ENCODE measurements at regions not wholly inside any gene's neighbourhood (a gene's known extent, or its start where the extent isn't known, plus 50 kb on each side); places are given as distances from the start of the nearest gene placed in this dataset.

GRCh38 chr20:10863337-10864060, 189.7 kb upstream of the JAG1 start:
- DNase-seq (ENCODE audit: low spot score), result peak; percentile 78

GRCh38 chr20:10864076-10864672, 190.4 kb upstream of the JAG1 start:
- peak; percentile 38 for DNase-seq (ENCODE audit: low spot score)

DNA sequence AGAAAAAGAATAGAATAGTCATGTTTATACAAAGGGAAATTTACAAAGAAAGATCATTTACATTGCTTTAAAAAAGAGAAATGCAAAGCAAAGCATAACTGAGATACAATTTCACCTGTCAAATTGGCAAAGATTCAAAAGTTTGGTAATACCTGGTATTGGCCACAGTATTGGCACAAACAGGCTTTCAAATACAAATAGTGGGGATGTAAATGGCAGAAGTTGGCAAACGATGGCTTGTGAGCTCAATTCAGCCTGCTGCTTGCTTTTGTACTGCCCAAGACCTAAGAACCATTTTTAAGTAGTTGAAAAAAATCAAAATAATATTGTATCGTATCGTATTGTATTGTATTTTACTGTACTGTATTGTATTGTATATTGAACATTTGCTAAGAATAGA, 194.5 kb upstream of the JAG1 start:
- DNase-seq (ENCODE audit: low spot score), result no peak

DNA sequence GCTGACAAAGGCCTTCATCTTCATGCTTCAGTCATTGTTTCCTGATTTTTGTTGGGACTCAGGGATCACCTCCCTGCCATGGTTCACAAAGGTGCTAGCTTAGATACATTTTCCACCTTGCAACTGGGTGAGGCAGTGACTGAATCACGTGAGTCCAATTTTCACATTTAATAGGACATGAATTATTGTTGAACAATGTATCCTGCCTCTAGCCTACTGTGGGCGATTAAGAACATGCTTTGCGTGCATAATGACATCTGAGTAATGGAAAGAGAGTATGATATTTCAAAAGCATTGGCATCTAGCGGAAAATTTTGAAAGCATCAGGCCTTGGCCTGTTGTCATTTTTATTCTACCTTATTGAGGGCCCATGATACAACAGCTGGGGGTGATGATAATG, 199.2 kb upstream of the JAG1 start:
- no peak for DNase-seq (ENCODE audit: low spot score)

DNA sequence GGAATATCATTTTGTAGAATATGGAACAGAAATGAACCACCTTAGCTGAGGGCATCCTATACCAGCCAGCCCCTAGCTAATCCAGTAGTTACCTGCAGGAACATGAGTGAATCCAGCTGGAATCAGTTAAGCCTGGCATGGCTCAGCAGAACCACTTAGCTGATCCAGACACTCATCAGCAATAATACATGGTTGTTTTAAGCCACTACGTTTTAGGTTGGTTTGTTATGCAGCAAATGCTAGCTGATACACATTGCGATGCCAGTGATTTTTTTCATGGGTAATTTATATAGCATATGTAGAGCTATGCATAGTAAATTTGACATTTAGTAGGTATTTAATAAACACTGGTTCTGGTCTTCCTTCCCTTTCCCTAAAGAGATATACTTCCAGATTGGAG, 201.9 kb upstream of the JAG1 start:
- DNase-seq (ENCODE audit: low spot score), result no peak

- DNase-seq (ENCODE audit: low spot score), result no peak
Measured at GRCh38 chr20:10876558-10876957, 202.8 kb upstream of the JAG1 start.

- DNase-seq (ENCODE audit: low spot score), result no peak
Measured at GRCh38 chr20:10877342-10877741, 203.5 kb upstream of the JAG1 start.

DNA sequence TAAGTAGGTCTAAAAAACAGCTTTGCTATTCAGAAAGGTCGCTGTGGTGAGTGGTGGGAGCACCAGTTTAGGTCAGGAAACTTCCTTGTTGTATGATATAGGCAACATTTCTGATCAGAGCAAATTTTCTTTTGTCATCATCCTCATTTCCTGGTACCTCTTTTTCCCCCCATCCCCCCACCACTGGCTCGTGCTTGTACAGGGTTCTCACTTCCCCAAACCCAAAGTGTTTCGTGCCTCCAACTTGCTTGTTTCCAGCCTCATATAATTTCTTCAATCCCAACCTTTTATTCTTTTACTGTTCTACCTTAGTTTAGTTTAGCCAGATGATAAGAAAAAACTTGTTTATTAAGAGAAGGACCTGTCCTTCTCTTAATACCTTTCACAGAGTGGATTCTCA, 209.4 kb upstream of the JAG1 start:
- no peak for DNase-seq (ENCODE audit: low spot score)

DNA sequence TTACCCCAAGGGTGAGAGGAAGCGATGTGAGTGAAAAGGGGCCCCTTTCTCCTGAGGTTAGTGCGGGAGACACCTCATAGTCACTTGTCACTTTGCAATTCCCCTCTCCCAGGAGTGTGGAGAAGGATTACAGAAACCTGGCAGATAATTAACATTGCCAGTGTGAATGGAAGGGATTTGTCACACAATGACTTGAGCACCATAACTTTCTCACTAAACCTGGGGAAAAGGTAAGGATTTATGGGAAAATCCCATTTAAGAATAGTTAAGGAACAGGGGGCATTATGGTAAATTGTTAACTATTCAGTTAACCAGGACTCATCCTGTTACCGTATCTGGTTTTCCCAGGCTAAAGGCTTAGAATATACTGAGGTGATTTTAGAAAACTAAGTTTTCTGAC, 219.5 kb upstream of the JAG1 start:
- no peak for DNase-seq (ENCODE audit: low spot score)

DNA sequence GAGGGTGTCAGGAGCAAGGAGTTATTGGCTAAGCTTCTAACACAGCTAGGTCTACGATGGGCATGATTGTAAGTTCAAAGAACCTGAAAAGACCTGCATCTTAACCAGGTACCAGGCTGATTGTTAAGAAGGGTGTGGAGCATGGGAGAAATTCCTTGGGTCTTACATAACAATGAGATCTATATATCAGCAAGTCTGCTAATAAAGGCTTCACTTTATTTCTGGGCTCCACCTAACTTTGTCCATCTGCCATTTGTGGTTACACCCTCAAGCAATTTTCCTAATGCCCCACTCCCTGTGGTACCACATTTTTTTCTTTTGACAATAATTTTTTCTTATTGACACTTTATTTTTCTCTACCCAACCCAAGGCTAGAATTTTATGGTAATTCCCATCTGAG, 223.5 kb upstream of the JAG1 start:
- DNase-seq (ENCODE audit: low spot score), result no peak

GRCh38 chr20:10898552-10898951, 224.8 kb upstream of the JAG1 start:
- DNase-seq (ENCODE audit: low spot score), result no peak

GRCh38 chr20:10902174-10902573, 228.4 kb upstream of the JAG1 start:
- DNase-seq (ENCODE audit: low spot score), result no peak

DNA sequence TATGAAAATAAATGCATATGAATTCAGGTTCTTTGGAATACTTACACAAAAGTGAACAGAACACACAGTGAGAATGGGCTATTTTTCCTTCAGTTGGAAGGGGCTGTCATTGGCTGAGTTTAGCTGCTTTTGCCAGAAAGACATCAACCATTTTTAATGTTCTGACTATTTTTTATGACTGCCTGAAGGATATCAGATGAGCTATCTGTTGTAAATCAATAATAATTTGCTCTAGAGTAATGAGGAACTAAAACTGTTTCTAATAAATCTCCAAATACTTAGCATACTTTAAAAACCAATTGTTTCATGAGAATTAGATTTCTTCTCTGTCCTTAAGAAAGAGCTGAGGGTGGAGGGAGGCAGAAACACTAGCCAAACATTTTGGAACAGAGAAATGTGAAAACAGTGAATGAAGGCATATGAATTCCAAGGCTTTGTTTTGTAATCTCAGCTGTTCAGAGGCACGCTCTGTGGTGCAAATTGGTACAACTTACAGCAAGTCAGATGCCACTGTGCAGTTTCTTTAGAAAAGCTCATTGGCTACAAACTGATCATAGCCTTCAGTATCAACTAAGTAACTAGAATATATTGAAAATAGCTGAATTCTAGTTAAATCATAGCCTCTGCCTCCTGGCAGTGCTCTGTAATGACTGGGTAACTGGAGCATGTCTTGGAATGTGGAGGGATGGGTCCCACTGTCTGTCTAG, 228.9 kb upstream of the JAG1 start:
- DNase-seq (ENCODE audit: low spot score), result no peak

DNA sequence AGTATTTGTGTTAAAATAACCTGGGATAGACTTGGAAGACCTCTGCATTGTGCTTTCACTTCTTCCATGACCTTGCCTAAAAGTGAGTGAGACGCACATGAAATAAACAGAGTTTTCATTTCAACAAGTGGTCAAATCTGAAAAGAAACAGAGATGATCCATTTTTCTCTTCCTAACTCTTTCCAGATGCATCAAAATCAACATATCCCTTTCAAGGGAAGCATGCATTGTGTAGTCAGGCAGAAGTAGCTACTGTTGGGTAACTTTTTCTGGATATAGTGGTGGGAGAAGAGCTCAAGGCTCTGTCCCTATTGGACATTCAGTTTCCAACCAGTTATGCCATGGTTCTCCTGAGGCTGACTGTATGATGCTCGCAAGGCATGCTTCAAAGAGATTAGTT, 233.0 kb upstream of the JAG1 start:
- no peak for DNase-seq (ENCODE audit: low spot score)

DNA sequence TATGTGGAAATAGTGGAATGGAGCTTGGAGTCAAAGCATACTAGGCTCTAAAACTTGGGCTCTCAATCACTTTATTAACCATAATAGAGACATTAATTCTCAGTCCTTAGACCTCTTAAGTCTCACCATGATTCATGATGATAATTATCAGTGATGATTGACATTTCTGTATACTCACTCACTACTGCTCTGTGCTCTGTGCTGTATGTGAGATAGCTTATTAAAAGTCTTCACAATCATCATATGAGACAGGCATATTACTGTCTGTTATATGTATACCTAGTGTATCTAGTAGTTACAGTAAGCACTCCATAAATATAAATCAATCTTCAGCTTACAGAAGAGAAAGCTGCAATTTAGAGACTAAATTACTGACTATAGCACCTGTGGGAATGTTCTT, 236.0 kb upstream of the JAG1 start:
- no peak for DNase-seq (ENCODE audit: low spot score)

- DNase-seq (ENCODE audit: low spot score), result no peak
Measured at GRCh38 chr20:10910535-10911178, 236.9 kb upstream of the JAG1 start.

DNA sequence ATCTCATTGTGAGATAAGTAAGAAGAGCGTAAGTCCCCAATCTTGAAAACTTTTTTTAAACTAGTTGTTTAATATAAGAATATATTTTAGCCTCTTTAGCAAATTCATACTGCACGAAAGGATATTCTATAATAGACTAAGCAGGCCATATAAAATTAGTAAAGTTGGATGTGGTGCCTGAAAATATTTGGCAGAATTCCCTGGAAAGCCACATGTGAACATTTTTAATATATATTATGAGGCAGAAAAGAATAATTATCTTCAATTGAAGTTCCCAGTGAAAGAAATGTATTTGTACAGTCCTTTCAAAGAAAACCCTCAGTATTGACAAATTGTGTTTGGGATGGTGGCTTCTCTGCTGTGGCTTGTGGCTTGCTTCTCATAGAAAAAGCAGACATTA, 237.5 kb upstream of the JAG1 start:
- DNase-seq (ENCODE audit: low spot score), result no peak

- DNase-seq (ENCODE audit: low spot score), result no peak
Measured at GRCh38 chr20:10915815-10916214, 242.0 kb upstream of the JAG1 start.

DNA sequence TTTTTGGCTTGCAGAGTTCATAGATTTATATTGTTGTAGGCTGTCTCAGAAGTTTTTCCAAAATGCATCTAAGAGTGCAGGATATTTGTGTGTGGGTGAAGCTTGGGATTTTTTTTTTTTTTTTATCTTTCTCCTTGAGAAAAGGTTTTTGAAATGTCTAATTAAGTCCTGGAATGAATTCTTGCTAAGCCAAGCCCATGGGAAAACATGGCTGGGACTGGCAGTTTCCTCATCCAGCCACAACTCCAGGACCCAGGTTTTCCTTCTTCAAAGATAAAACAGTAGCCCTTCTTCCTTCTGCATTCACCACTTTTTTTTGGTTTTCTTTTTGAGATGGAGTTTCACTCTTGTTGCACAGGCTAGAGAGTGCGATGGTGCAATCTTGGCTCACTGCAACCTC, 242.5 kb upstream of the JAG1 start:
- no peak for DNase-seq (ENCODE audit: low spot score)

GRCh38 chr20:10917826-10918225, 244.0 kb upstream of the JAG1 start:
- DNase-seq (ENCODE audit: low spot score), result no peak

GRCh38 chr20:10919396-10920140, 245.8 kb upstream of the JAG1 start:
- DNase-seq (ENCODE audit: low spot score), result peak; percentile 71

DNA sequence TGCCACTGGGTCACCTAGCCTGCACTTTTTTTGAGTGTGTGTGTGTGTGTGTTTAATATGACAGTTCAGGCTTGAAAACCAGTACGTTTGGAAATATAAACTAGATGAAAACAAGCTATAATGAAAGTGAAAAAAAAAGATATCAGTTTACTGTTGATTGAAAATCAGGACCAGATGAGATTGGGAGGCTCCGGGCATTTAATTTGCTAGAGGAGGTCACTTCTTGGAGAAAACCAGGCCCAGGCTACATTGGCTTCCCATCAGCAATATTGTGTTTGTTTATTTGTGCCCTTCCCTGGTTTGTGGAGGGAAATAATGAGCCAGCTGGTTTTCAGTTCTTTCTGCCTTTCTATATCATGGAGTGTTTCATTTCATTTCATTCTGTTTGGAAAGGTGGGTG, 246.6 kb upstream of the JAG1 start:
- no peak for DNase-seq (ENCODE audit: low spot score)
